Hepatocyte (in vitro differentiated cells): ENCODE measurements at regions not wholly inside any gene's neighbourhood (a gene's known extent, or its start where the extent isn't known, plus 50 kb on each side); places are given as distances from the start of the nearest gene placed in this dataset.
"Not testable (repeated sequence)": the region's sequence is repeated elsewhere in the genome, so short reads cannot be mapped to it uniquely, and the experiment has no call there.

Experiments
- EZH2 ChIP-seq: fragments of 200-600 bp; sonication (generic); IDR thresholded peaks from 2 replicates; pipeline ENCODE4 v1.6.1; 2016; ENCODE audit warnings: antibody characterized with exemption, mild to moderate bottlenecking, borderline replicate concordance
- EZH2phosphoT487 ChIP-seq: fragments of 200-600 bp; sonication (generic); IDR thresholded peaks from one replicate; pipeline ENCODE4 v1.6.1; 2018; ENCODE audit warnings: antibody characterized with exemption, mild to moderate bottlenecking, low read depth, moderate library complexity; ENCODE audit not compliant: unreplicated experiment, severe bottlenecking
- TF ChIP-seq, protein P1 (sequence below): fragments of 200-600 bp; sonication (generic); IDR thresholded peaks from 2 replicates; pipeline ENCODE4 v1.5.1; 2016; ENCODE audit warnings: antibody characterized with exemption, mild to moderate bottlenecking; ENCODE audit not compliant: poor library complexity

DNA sequence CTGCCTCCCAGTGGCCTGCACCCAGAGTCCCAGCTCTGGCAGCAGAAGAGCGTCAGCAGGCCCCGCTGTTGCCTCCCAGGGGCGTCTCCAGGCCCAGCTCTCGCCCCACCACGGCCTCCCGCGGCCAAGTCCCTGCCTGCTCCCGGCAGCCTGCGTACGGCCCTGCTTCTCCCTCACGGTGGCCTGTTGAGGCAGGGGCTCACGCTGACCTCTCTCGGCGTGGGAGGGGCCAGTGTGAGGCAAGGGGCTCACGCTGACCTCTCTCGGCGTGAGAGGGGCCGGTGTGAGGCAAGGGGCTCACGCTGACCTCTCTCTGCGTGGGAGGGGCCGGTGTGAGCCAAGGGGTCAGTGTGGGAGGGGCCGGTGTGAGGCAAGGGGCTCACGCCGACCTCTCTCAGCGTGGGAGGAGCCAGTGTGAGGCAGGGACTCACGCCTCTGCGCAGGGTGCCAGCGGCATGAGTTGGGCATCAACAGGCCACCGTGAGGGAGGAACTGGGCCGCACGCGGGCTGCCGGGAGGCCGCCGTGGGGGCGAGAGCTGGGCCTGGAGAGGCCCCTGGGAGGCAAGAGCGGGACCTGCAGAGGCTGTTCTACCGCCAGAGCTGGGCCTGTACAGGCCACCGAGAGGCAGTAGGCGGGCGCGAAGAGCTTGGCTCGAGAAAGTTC lies 254.1 kb upstream of the NUPR2 start:
- not testable (repeated sequence) for TF ChIP-seq EZH2phosphoT487, EZH2
- TF ChIP-seq, protein P1, sequence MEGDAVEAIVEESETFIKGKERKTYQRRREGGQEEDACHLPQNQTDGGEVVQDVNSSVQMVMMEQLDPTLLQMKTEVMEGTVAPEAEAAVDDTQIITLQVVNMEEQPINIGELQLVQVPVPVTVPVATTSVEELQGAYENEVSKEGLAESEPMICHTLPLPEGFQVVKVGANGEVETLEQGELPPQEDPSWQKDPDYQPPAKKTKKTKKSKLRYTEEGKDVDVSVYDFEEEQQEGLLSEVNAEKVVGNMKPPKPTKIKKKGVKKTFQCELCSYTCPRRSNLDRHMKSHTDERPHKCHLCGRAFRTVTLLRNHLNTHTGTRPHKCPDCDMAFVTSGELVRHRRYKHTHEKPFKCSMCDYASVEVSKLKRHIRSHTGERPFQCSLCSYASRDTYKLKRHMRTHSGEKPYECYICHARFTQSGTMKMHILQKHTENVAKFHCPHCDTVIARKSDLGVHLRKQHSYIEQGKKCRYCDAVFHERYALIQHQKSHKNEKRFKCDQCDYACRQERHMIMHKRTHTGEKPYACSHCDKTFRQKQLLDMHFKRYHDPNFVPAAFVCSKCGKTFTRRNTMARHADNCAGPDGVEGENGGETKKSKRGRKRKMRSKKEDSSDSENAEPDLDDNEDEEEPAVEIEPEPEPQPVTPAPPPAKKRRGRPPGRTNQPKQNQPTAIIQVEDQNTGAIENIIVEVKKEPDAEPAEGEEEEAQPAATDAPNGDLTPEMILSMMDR, result not testable (repeated sequence)
